ENCODE measurements at regions not wholly inside any gene's neighbourhood (a gene's known extent, or its start where the extent isn't known, plus 50 kb on each side); places are given as distances from the start of the nearest gene placed in this dataset.

- peak overlapping the region; percentile 85 for H3K4me3 Mint-ChIP-seq
- H3K9me3 ChIP-seq (ENCODE audit: control insufficient read depth, insufficient read depth, low read length), result no peaks in the 10 kb centered on the region
- no peaks in the 10 kb centered on the region for H3K9me3 Mint-ChIP-seq
- no peak overlapping the region for H3K27ac ChIP-seq (ENCODE audit: low read length)
- ATAC-seq (peak; percentile 23 to 45 (median 37)), DNase-seq (peak in 1 of 2 donors; percentile 29)
- H3K4me3 ChIP-seq (ENCODE audit: low read length), result no peak overlapping the region
- TF ChIP-seq, protein P1, sequence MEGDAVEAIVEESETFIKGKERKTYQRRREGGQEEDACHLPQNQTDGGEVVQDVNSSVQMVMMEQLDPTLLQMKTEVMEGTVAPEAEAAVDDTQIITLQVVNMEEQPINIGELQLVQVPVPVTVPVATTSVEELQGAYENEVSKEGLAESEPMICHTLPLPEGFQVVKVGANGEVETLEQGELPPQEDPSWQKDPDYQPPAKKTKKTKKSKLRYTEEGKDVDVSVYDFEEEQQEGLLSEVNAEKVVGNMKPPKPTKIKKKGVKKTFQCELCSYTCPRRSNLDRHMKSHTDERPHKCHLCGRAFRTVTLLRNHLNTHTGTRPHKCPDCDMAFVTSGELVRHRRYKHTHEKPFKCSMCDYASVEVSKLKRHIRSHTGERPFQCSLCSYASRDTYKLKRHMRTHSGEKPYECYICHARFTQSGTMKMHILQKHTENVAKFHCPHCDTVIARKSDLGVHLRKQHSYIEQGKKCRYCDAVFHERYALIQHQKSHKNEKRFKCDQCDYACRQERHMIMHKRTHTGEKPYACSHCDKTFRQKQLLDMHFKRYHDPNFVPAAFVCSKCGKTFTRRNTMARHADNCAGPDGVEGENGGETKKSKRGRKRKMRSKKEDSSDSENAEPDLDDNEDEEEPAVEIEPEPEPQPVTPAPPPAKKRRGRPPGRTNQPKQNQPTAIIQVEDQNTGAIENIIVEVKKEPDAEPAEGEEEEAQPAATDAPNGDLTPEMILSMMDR (IDR thresholded peaks at IDR 0.05), result no peak
- no peaks in the 10 kb centered on the region for H3K36me3 ChIP-seq (ENCODE audit: control insufficient read depth, insufficient read depth, low read length)
- H3K4me1 Mint-ChIP-seq, result peaks cover 42 to 62% of the 10 kb centered on the region in 2 donors
- intact Hi-C loops (cut with micrococcal nuclease), result no loop called here
- no peaks in the 10 kb centered on the region for H3K27me3 Mint-ChIP-seq (ENCODE audit: low read depth in 2 of 2)
- peaks cover 5% of the 10 kb centered on the region for H3K36me3 Mint-ChIP-seq
- H3K27ac Mint-ChIP-seq, result peak overlapping the region; percentile 63 to 96
- peaks cover 7% of the 10 kb centered on the region for H3K4me1 ChIP-seq (ENCODE audit: control insufficient read depth, insufficient read depth, low read length)
- peaks cover 2% of the 10 kb centered on the region for H3K27me3 ChIP-seq (ENCODE audit: control insufficient read depth, insufficient read depth, low read length)
- WGBS (ENCODE audit: insufficient coverage), result 50% methylated on average over 1 of the region's 3 CpGs
Observed at GRCh38 chr13:50075619-50076097, 60.4 kb downstream of the KCNRG start.

DNA sequence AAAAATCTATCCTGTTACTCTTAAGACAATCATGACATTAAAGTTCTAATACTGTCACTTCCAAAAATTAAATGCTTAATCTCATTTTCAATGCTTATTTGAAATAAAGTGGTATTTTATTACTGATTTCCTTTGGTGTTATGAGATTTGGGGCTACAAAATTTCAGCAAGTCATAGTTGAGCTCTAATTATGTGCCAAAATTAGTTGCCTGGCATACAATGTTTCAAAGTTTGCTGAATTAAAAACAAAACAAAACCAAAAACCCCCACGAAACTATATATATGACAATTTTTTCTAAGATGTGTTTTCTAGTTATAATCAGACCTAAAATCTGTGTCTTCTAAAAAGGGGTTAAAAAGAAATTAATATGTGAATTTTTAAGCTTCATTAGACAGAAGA, 62.2 kb downstream of the KCNRG start:
- peak overlapping the region; percentile 10 for H3K4me3 ChIP-seq (ENCODE audit: low read length)
- H3K4me1 ChIP-seq (ENCODE audit: control insufficient read depth, insufficient read depth, low read length), result peaks cover 3% of the 10 kb centered on the region
- intact Hi-C loops (cut with micrococcal nuclease), result no loop called here
- H3K9me3 ChIP-seq (ENCODE audit: control insufficient read depth, insufficient read depth, low read length), result no peaks in the 10 kb centered on the region
- Mint-ChIP-seq H3K27ac (peak overlapping the region; percentile 96 to 97), H3K4me1 (peaks cover 40 to 60% of the 10 kb centered on the region in 2 donors), H3K4me3 (peak overlapping the region; percentile 76), H3K9me3 (no peaks in the 10 kb centered on the region), H3K36me3 (peaks cover 16% of the 10 kb centered on the region), H3K27me3 (ENCODE audit: low read depth in 2 of 2) (peaks cover 0 to 3% of the 10 kb centered on the region in 2 donors)
- ATAC-seq (no peak), DNase-seq (no peak)
- TF ChIP-seq, protein P1 (IDR thresholded peaks at IDR 0.05), result no peak
- peaks cover 2% of the 10 kb centered on the region for H3K27me3 ChIP-seq (ENCODE audit: control insufficient read depth, insufficient read depth, low read length)
- no peak overlapping the region for H3K27ac ChIP-seq (ENCODE audit: low read length)
- H3K36me3 ChIP-seq (ENCODE audit: control insufficient read depth, insufficient read depth, low read length), result no peaks in the 10 kb centered on the region
- WGBS (ENCODE audit: insufficient coverage), result no CpG with 5 or more reads among the region's 1 CpG

DNA sequence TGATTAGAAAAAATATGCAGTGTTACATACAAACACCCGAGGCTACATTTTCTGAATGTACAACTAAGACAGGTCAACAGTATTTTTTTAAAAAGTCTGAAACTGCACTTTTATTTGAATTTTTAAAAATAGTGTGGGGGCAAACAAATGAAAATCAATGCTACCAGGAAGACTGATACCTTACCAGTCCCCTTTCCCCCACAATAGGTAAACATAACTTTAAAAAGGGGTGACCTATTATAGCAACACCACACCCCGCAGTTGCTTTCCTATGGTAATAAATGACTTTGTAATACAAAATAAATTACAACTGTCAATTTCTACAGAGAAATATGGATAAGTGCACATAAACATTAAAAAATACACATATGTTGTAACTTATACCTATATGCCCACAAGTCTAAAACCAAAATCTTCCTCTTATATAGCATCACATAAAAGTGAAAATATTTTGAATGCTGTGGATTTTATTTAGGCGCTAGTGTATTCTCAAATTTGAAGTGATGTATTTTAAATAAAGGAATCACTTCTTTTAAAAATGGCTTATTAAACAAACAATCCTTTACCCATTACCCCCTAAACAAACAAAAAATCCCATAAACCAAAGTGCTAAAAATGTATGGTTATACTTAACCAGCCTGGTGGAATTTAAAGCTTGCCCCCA, 63.1 kb downstream of the KCNRG start:
- TF ChIP-seq, protein P1 (IDR thresholded peaks at IDR 0.05), result no peak
- ATAC-seq (no peak), DNase-seq (no peak)
- H3K27ac Mint-ChIP-seq, result peak overlapping the region; percentile 96 to 97
- no peaks in the 10 kb centered on the region for H3K9me3 Mint-ChIP-seq
- peak overlapping the region; percentile 99 for H3K4me3 Mint-ChIP-seq
- peaks cover 2% of the 10 kb centered on the region for H3K27me3 ChIP-seq (ENCODE audit: control insufficient read depth, insufficient read depth, low read length)
- no peaks in the 10 kb centered on the region for H3K36me3 ChIP-seq (ENCODE audit: control insufficient read depth, insufficient read depth, low read length)
- no peaks in the 10 kb centered on the region for H3K9me3 ChIP-seq (ENCODE audit: control insufficient read depth, insufficient read depth, low read length)
- intact Hi-C loops (cut with micrococcal nuclease), result no loop called here
- H3K27me3 Mint-ChIP-seq (ENCODE audit: low read depth in 2 of 2), result peaks cover 0 to 3% of the 10 kb centered on the region in 2 donors
- H3K36me3 Mint-ChIP-seq, result peaks cover 16% of the 10 kb centered on the region
- peak overlapping the region; percentile 79 for H3K4me3 ChIP-seq (ENCODE audit: low read length)
- peaks cover 7% of the 10 kb centered on the region for H3K4me1 ChIP-seq (ENCODE audit: control insufficient read depth, insufficient read depth, low read length)
- H3K27ac ChIP-seq (ENCODE audit: low read length), result peak overlapping the region; percentile 44
- H3K4me1 Mint-ChIP-seq, result peaks cover 47 to 67% of the 10 kb centered on the region in 2 donors
- no CpG with 5 or more reads among the region's 3 CpGs for WGBS (ENCODE audit: insufficient coverage)
